ENCODE measurements at regions not wholly inside any gene's neighbourhood (a gene's known extent, or its start where the extent isn't known, plus 50 kb on each side); places are given as distances from the start of the nearest gene placed in this dataset.

DNA sequence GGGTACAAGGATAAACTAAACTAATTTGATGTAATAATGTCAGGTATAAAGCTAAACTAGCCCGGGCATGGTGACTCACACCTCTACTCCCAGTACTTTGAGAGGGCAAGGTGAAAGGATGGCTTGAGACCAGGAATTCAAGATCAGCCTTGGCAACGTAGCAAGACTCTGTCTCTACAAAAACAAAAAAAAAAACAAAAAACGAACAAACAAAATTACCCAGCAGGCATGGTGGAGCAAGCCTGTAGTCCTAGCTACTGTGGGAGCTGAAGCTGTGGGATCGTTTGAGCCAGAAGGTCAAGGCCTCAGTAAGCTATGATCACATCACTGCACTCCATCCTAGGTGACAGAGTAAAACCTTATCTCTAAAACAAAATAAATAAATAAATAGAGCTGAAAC is 131.8 kb upstream of the KYNU start:
- Histone ChIP-seq H3K79me2 (ENCODE audit: insufficient read depth, low read length) (no peaks in the 10 kb centered on the region), H2BK15ac (ENCODE audit: low read depth, low read length) (no peak overlapping the region), H4K5ac (ENCODE audit: insufficient read length, low read depth, low read length) (no peak overlapping the region), H3K79me1 (ENCODE audit: insufficient read depth, low read depth, low read length, poor library complexity, severe bottlenecking) (no peaks in the 10 kb centered on the region), H3K9me3 (ENCODE audit: control insufficient read depth, low read depth, low read length) (no peaks in the 10 kb centered on the region), H3K4me1 (ENCODE audit: insufficient read depth, low read length) (no peaks in the 10 kb centered on the region), H2BK5ac (ENCODE audit: insufficient read length, low read length) (no peak overlapping the region), H3K4me2 (ENCODE audit: insufficient read depth, insufficient read length, low read length) (no peak overlapping the region), H3T11ph (ENCODE audit: low read length) (no peak overlapping the region), H3K14ac (ENCODE audit: insufficient read depth, low read length) (no peak overlapping the region), H2AK5ac (ENCODE audit: insufficient read length, low read length) (no peak overlapping the region), H3K27ac (ENCODE audit: insufficient read length, low read depth, low read length) (no peak overlapping the region), H3K23ac (ENCODE audit: insufficient read length, low read depth, low read length) (no peak overlapping the region), H3K23me2 (ENCODE audit: insufficient read length, low read depth, low read length, poor library complexity, severe bottlenecking) (no peaks in the 10 kb centered on the region), H3K4ac (ENCODE audit: low read depth, low read length) (no peak overlapping the region), H2AFZ (ENCODE audit: low read length) (no peak overlapping the region), H3K18ac (ENCODE audit: insufficient read length, low read depth, low read length) (no peak overlapping the region), H4K8ac (replicated peaks; ENCODE audit: insufficient read length, low read depth, low read length) (no peak overlapping the region), H3K56ac (ENCODE audit: insufficient read length, low read depth, low read length) (no peak overlapping the region), H3K9ac (ENCODE audit: extremely low read depth, insufficient read length, low read length) (no peak overlapping the region), H4K91ac (ENCODE audit: insufficient read length, low read depth, low read length) (no peak overlapping the region), H4K20me1 (ENCODE audit: control insufficient read depth, insufficient read depth, insufficient read length) (no peaks in the 10 kb centered on the region), H2BK20ac (ENCODE audit: low read depth, low read length, poor library complexity, severe bottlenecking) (no peak overlapping the region), H2BK12ac (ENCODE audit: insufficient read length, low read depth, low read length) (no peak overlapping the region), H3K27me3 (ENCODE audit: insufficient read depth, low read length) (no peaks in the 10 kb centered on the region), H2BK120ac (ENCODE audit: low read depth, low read length, poor library complexity, severe bottlenecking) (no peak overlapping the region)
- Mint-ChIP-seq H3K4me3 (no peak overlapping the region), H3K9me3 (peaks cover 9 to 12% of the 10 kb centered on the region in 2 experiments; a peak in 4 of 5 replicates), H3K4me1 (no peaks in the 10 kb centered on the region), H3K27me3 (ENCODE audit: low read depth) (no peaks in the 10 kb centered on the region), H3K27ac (no peak overlapping the region), H3K36me3 (ENCODE audit: insufficient read depth in 1 of 3, low read depth in 3 of 3) (peaks cover 0 to 5% (median 2%) of the 10 kb centered on the region in 3 experiments; a peak in 2 of 7 replicates)
- no peak for DNase-seq
- WGBS (ENCODE audit: extremely low coverage, insufficient read length, low lambda C conversion rate) = no CpG with 5 or more reads among the region's 4 CpGs
- TF ChIP-seq, protein P1, sequence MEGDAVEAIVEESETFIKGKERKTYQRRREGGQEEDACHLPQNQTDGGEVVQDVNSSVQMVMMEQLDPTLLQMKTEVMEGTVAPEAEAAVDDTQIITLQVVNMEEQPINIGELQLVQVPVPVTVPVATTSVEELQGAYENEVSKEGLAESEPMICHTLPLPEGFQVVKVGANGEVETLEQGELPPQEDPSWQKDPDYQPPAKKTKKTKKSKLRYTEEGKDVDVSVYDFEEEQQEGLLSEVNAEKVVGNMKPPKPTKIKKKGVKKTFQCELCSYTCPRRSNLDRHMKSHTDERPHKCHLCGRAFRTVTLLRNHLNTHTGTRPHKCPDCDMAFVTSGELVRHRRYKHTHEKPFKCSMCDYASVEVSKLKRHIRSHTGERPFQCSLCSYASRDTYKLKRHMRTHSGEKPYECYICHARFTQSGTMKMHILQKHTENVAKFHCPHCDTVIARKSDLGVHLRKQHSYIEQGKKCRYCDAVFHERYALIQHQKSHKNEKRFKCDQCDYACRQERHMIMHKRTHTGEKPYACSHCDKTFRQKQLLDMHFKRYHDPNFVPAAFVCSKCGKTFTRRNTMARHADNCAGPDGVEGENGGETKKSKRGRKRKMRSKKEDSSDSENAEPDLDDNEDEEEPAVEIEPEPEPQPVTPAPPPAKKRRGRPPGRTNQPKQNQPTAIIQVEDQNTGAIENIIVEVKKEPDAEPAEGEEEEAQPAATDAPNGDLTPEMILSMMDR (conservative IDR thresholded peaks at IDR 0.05) = no peak

Measured in H9 (cell line).